Prostate gland (tissue), 2 donors: ENCODE measurements at regions not wholly inside any gene's neighbourhood (a gene's known extent, or its start where the extent isn't known, plus 50 kb on each side); places are given as distances from the start of the nearest gene placed in this dataset.

Experiments
- POLR2AphosphoS5 ChIP-seq: sonication (generic); formaldehyde crosslinking; IDR thresholded peaks from one replicate; pipeline ENCODE4 v1.6.1; 2017; ENCODE audit warnings: antibody characterized with exemption
- TF ChIP-seq, protein P1 (sequence below), 4 experiments: fragments of 200-600 bp in 2 of 4; fragments of 450-650 bp in 2 of 4; sonication (generic) in 2 of 4; IDR thresholded peaks; 1 replicate in 3 of 4; 2 replicates in 1 of 4; pipeline ENCODE4 v1.5.1; 2016 to 2019; ENCODE audit warnings: antibody characterized with exemption in 4 of 4, mild to moderate bottlenecking in 2 of 4, moderate library complexity in 2 of 4

DNA sequence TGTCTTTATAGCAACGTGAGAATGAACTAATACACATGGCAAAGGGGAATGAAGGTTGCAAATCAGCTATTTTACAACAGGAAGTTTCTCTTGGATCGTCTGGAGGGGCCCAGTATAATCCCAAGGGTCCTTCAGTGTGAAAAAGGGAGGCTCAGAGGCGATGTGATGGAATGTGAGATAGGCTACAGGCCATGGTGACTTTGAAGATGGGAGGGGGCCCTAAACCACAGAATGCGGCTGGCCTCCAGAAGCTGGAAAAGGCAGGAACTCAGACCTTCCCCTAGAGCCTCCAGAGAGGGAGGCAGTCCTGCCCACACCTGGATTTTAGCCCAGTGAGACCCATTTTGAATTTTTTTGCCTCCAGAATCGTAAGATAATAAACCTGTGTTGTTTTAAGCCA, 69.4 kb upstream of the PGM2 start:
- TF ChIP-seq, protein P1, sequence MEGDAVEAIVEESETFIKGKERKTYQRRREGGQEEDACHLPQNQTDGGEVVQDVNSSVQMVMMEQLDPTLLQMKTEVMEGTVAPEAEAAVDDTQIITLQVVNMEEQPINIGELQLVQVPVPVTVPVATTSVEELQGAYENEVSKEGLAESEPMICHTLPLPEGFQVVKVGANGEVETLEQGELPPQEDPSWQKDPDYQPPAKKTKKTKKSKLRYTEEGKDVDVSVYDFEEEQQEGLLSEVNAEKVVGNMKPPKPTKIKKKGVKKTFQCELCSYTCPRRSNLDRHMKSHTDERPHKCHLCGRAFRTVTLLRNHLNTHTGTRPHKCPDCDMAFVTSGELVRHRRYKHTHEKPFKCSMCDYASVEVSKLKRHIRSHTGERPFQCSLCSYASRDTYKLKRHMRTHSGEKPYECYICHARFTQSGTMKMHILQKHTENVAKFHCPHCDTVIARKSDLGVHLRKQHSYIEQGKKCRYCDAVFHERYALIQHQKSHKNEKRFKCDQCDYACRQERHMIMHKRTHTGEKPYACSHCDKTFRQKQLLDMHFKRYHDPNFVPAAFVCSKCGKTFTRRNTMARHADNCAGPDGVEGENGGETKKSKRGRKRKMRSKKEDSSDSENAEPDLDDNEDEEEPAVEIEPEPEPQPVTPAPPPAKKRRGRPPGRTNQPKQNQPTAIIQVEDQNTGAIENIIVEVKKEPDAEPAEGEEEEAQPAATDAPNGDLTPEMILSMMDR (IDR thresholded peaks at IDR 0.05): no peak
- no peak for TF ChIP-seq POLR2AphosphoS5
